ENCODE measurements at regions not wholly inside any gene's neighbourhood (a gene's known extent, or its start where the extent isn't known, plus 50 kb on each side); places are given as distances from the start of the nearest gene placed in this dataset.

- H3K27me3 ChIP-seq: no peaks in the 10 kb centered on the region
- H3K9me3 ChIP-seq (ENCODE audit: low read depth): no peaks in the 10 kb centered on the region
- no peaks in the 10 kb centered on the region for H3K9me2 ChIP-seq (replicated peaks; ENCODE audit: insufficient read depth)
- H3K36me3 ChIP-seq (replicated peaks; ENCODE audit: insufficient read depth, low read depth): no peaks in the 10 kb centered on the region
- DNase-seq (ENCODE audit: low spot score): no peak
- H3K79me2 ChIP-seq: no peaks in the 10 kb centered on the region
- 79% methylated on average over 16 of the region's 16 CpGs for WGBS (ENCODE audit: low lambda C conversion rate, missing lambda C conversion rate)
- H3K27ac ChIP-seq: no peak overlapping the region
- H3K4me1 ChIP-seq (ENCODE audit: insufficient read depth): peaks cover 8% of the 10 kb centered on the region
- no peak overlapping the region for H3K4me3 ChIP-seq
- no peak overlapping the region for H3K4me2 ChIP-seq
- H4K20me1 ChIP-seq (ENCODE audit: insufficient read depth, poor library complexity, severe bottlenecking): no peaks in the 10 kb centered on the region
- TF ChIP-seq CTCF (IDR thresholded peaks at IDR 0.05; ENCODE audit: poor library complexity) (no peak), EZH2phosphoT487 (IDR thresholded peaks at IDR 0.05; ENCODE audit: low read depth, severe bottlenecking, unreplicated experiment) (no peak), EZH2 (IDR thresholded peaks at IDR 0.05; ENCODE audit: borderline replicate concordance) (no peak)
- no peak overlapping the region for H2AFZ ChIP-seq
Measured at GRCh38 chr19:31717269-31717923, 368.2 kb upstream of the TSHZ3 start.

- H3K4me2 ChIP-seq: peak overlapping the region; percentile 48
- peak overlapping the region; percentile 20 for H2AFZ ChIP-seq
- H3K4me1 ChIP-seq (ENCODE audit: insufficient read depth): peaks cover 8% of the 10 kb centered on the region
- no peak for DNase-seq (ENCODE audit: low spot score)
- no peaks in the 10 kb centered on the region for H3K9me3 ChIP-seq (ENCODE audit: low read depth)
- no peaks in the 10 kb centered on the region for H3K79me2 ChIP-seq
- H3K4me3 ChIP-seq: no peak overlapping the region
- no peaks in the 10 kb centered on the region for H4K20me1 ChIP-seq (ENCODE audit: insufficient read depth, poor library complexity, severe bottlenecking)
- no peaks in the 10 kb centered on the region for H3K27me3 ChIP-seq
- WGBS (ENCODE audit: low lambda C conversion rate, missing lambda C conversion rate): 43% methylated on average over 6 of the region's 6 CpGs
- no peak overlapping the region for H3K27ac ChIP-seq
- no peak for TF ChIP-seq EZH2 (IDR thresholded peaks at IDR 0.05; ENCODE audit: borderline replicate concordance)
- no peak for TF ChIP-seq CTCF (IDR thresholded peaks at IDR 0.05; ENCODE audit: poor library complexity)
- TF ChIP-seq EZH2phosphoT487 (IDR thresholded peaks at IDR 0.05; ENCODE audit: low read depth, severe bottlenecking, unreplicated experiment): no peak
- H3K9me2 ChIP-seq (replicated peaks; ENCODE audit: insufficient read depth): no peaks in the 10 kb centered on the region
- H3K36me3 ChIP-seq (replicated peaks; ENCODE audit: insufficient read depth, low read depth): no peaks in the 10 kb centered on the region
Measured at GRCh38 chr19:31718032-31718431, 368.8 kb upstream of the TSHZ3 start.

- peak overlapping the region; percentile 48 for H3K4me2 ChIP-seq
- H4K20me1 ChIP-seq (ENCODE audit: insufficient read depth, poor library complexity, severe bottlenecking): no peaks in the 10 kb centered on the region
- no peaks in the 10 kb centered on the region for H3K27me3 ChIP-seq
- H3K4me1 ChIP-seq (ENCODE audit: insufficient read depth): peaks cover 8% of the 10 kb centered on the region
- H3K36me3 ChIP-seq (replicated peaks; ENCODE audit: insufficient read depth, low read depth): no peaks in the 10 kb centered on the region
- 88% methylated on average over 10 of the region's 10 CpGs for WGBS (ENCODE audit: low lambda C conversion rate, missing lambda C conversion rate)
- no peak overlapping the region for H3K4me3 ChIP-seq
- no peak for DNase-seq (ENCODE audit: low spot score)
- no peaks in the 10 kb centered on the region for H3K9me3 ChIP-seq (ENCODE audit: low read depth)
- H3K9me2 ChIP-seq (replicated peaks; ENCODE audit: insufficient read depth): no peaks in the 10 kb centered on the region
- no peak overlapping the region for H2AFZ ChIP-seq
- no peak for TF ChIP-seq CTCF (IDR thresholded peaks at IDR 0.05; ENCODE audit: poor library complexity)
- TF ChIP-seq EZH2 (IDR thresholded peaks at IDR 0.05; ENCODE audit: borderline replicate concordance): no peak
- TF ChIP-seq EZH2phosphoT487 (IDR thresholded peaks at IDR 0.05; ENCODE audit: low read depth, severe bottlenecking, unreplicated experiment): no peak
- no peaks in the 10 kb centered on the region for H3K79me2 ChIP-seq
- no peak overlapping the region for H3K27ac ChIP-seq
Measured at GRCh38 chr19:31718898-31719297, 369.7 kb upstream of the TSHZ3 start.
